LNCAP (cell line): ENCODE measurements at regions not wholly inside any gene's neighbourhood (a gene's known extent, or its start where the extent isn't known, plus 50 kb on each side); places are given as distances from the start of the nearest gene placed in this dataset.

Source experiments
- CTCF ChIP-seq: fragments of 450-650 bp; IDR thresholded peaks from 2 replicates; pipeline ENCODE4 v1.5.1; 2017; ENCODE audit warnings: mild to moderate bottlenecking

- TF ChIP-seq CTCF = no peak
These were observed 70.6 kb upstream of the KLF12 start for GRCh38 chr13:74204602-74205312.

- TF ChIP-seq CTCF = no peak
These were observed 69.4 kb upstream of the KLF12 start for GRCh38 chr13:74203576-74203975.

GRCh38 chr13:74202129-74202813, 68.1 kb upstream of the KLF12 start:
- TF ChIP-seq CTCF = no peak

GRCh38 chr13:74201530-74201929, 67.3 kb upstream of the KLF12 start:
- no peak for TF ChIP-seq CTCF

GRCh38 chr13:74200081-74200480, 65.9 kb upstream of the KLF12 start:
- TF ChIP-seq CTCF = no peak

GRCh38 chr13:74197677-74198429, 63.6 kb upstream of the KLF12 start:
- TF ChIP-seq CTCF = no peak

GRCh38 chr13:74194846-74195245, 60.6 kb upstream of the KLF12 start:
- no peak for TF ChIP-seq CTCF
